Activated B cell treated with CpG ODN at 0.5 μM for 24 hours (primary cell): ENCODE measurements at regions not wholly inside any gene's neighbourhood (a gene's known extent, or its start where the extent isn't known, plus 50 kb on each side); places are given as distances from the start of the nearest gene placed in this dataset.

ENCODE experiments used
- ATAC-seq: fragments of 200-7000 bp; cut with Tn5 transposase; one replicate; pipeline ENCODE4 v1.10.0; 2021; ENCODE audit warnings: low read depth, mild to moderate bottlenecking, moderate library complexity
- CTCF ChIA-PET: fragments of 350-600 bp; sonication (Branson Sonifier 250); formaldehyde crosslinking; loops from one replicate; lab custom pipeline; 2021; ENCODE audit warnings: antibody characterized with exemption; lab: Charles Lee
- POLR2A ChIA-PET: fragments of 350-600 bp; sonication (Branson Sonifier 250); formaldehyde crosslinking; loops from one replicate; lab custom pipeline; 2021; ENCODE audit warnings: antibody characterized with exemption; lab: Charles Lee
- DNase-seq: peaks from one replicate; pipeline ENCODE4 v3.0.0; 2022
- H3K27ac Mint-ChIP-seq: one replicate; pipeline ENCODE4 v1.8.0; 2020; ENCODE audit warnings: mixed read lengths
- H3K27me3 Mint-ChIP-seq: one replicate; pipeline ENCODE4 v1.8.0; 2021; ENCODE audit warnings: mixed read lengths
- H3K36me3 Mint-ChIP-seq: one replicate; pipeline ENCODE4 v1.8.0; 2021; ENCODE audit warnings: low read depth, mixed read lengths
- H3K4me1 Mint-ChIP-seq: one replicate; pipeline ENCODE4 v1.8.0; 2021; ENCODE audit warnings: mixed read lengths
- H3K4me3 Mint-ChIP-seq: one replicate; pipeline ENCODE4 v1.8.0; 2020; ENCODE audit warnings: mild to moderate bottlenecking, mixed read lengths
- H3K9me3 Mint-ChIP-seq: one replicate; pipeline ENCODE4 v1.8.0; 2020; ENCODE audit warnings: mixed read lengths
- CTCF ChIP-seq: fragments of 200-600 bp; IDR thresholded peaks from one replicate; pipeline ENCODE4 v1.8.0; 2022; ENCODE audit warnings: antibody characterized with exemption, mild to moderate bottlenecking
- intact Hi-C: fragments of 100-400 bp; cut with micrococcal nuclease; formaldehyde crosslinking; loops from one replicate; pipeline ENCODE4 v1.15.1; 2024

- ATAC-seq, result peak; percentile 47
- Mint-ChIP-seq H3K4me1 (peaks cover 57% of the 10 kb centered on the region), H3K27ac (peak overlapping the region; percentile 70), H3K4me3 (peak overlapping the region; percentile 4), H3K9me3 (no peaks in the 10 kb centered on the region), H3K27me3 (no peaks in the 10 kb centered on the region), H3K36me3 (no peaks in the 10 kb centered on the region)
- TF ChIP-seq CTCF, result no peak
- intact Hi-C loops, result loop anchor here (1.0 to 5.0 kb wide), 3 partner anchors 8 to 42 kb away; no protein-coding TSS in a partner anchor
- DNase-seq, result no peak
- CTCF ChIA-PET, result interaction anchor here (1.1 to 2.4 kb wide), 5 partner anchors 16 to 92 kb away, joined by 3 to 7 read pairs (median 5); no protein-coding TSS in a partner anchor
- POLR2A ChIA-PET, result interaction anchor here (0.7 to 2.2 kb wide), 9 partner anchors 13 to 92 kb away, joined by 3 to 11 read pairs (median 5); no protein-coding TSS in a partner anchor
Observed at GRCh38 chr14:22464422-22465142, 124.4 kb downstream of the DAD1 start.

GRCh38 chr14:22463763-22464173 is 125.3 kb downstream of the DAD1 start:
- no peak overlapping the region for H3K27ac Mint-ChIP-seq
- DNase-seq (no peak), ATAC-seq (no peak)
- H3K27me3 Mint-ChIP-seq, result no peaks in the 10 kb centered on the region
- no peaks in the 10 kb centered on the region for H3K36me3 Mint-ChIP-seq
- peak overlapping the region; percentile 4 for H3K4me3 Mint-ChIP-seq
- ChIA-PET POLR2A (interaction anchor here (1.0 to 2.2 kb wide), 3 partner anchors 17 to 93 kb away, joined by 3 to 11 read pairs (median 8); no protein-coding TSS in a partner anchor), CTCF (interaction anchor here (2.2 kb wide), 1 partner anchor 74 kb away, joined by 6 read pairs; no protein-coding TSS in a partner anchor)
- H3K9me3 Mint-ChIP-seq, result no peaks in the 10 kb centered on the region
- H3K4me1 Mint-ChIP-seq, result peaks cover 50% of the 10 kb centered on the region
- TF ChIP-seq CTCF, result no peak
- intact Hi-C loops, result loop anchor here (2.0 to 5.0 kb wide), 2 partner anchors 15 to 41 kb away; no protein-coding TSS in a partner anchor

- DNase-seq (no peak), ATAC-seq (no peak)
- Mint-ChIP-seq H3K9me3 (no peaks in the 10 kb centered on the region), H3K36me3 (no peaks in the 10 kb centered on the region), H3K4me1 (peaks cover 49% of the 10 kb centered on the region), H3K27me3 (no peaks in the 10 kb centered on the region), H3K27ac (no peak overlapping the region), H3K4me3 (no peak overlapping the region)
- POLR2A ChIA-PET, result no interaction called here
- CTCF ChIA-PET, result interaction anchor here (0.9 to 2.2 kb wide), 2 partner anchors 8 to 73 kb away, joined by 3 to 6 read pairs; no protein-coding TSS in a partner anchor
- TF ChIP-seq CTCF, result no peak
- intact Hi-C loops, result loop anchor here (5.0 kb wide), 1 partner anchor 41 kb away; no protein-coding TSS in a partner anchor
Observed at GRCh38 chr14:22462923-22463322, 126.1 kb downstream of the DAD1 start.

- DNase-seq (no peak), ATAC-seq (no peak)
- ChIA-PET POLR2A (interaction anchor here (0.9 to 2.7 kb wide), 3 partner anchors 12 to 96 kb away, joined by 4 to 10 read pairs (median 4); no protein-coding TSS in a partner anchor), CTCF (interaction anchor here (1.0 to 2.5 kb wide), 2 partner anchors 11 to 109 kb away, joined by 3 to 10 read pairs; no protein-coding TSS in a partner anchor)
- Mint-ChIP-seq H3K36me3 (no peaks in the 10 kb centered on the region), H3K4me1 (peaks cover 34% of the 10 kb centered on the region), H3K27me3 (no peaks in the 10 kb centered on the region), H3K9me3 (no peaks in the 10 kb centered on the region), H3K27ac (no peak overlapping the region), H3K4me3 (no peak overlapping the region)
- TF ChIP-seq CTCF, result no peak
- intact Hi-C loops, result loop anchor here (5.0 kb wide), 1 partner anchor 38 kb away; no protein-coding TSS in a partner anchor
Observed at GRCh38 chr14:22460461-22461195, 128.4 kb downstream of the DAD1 start.
